Naive thymus-derived CD4-positive, alpha-beta T cell (primary cell): ENCODE measurements at regions not wholly inside any gene's neighbourhood (a gene's known extent, or its start where the extent isn't known, plus 50 kb on each side); places are given as distances from the start of the nearest gene placed in this dataset.

Experiments used
- ATAC-seq: fragments of 150-1000 bp; cut with Tn5 transposase; 2 replicates; pipeline ENCODE4 v1.10.0; 2021; ENCODE audit warnings: mild to moderate bottlenecking, moderate library complexity
- CTCF ChIA-PET: fragments of 350-600 bp; sonication (Branson Sonifier 250); formaldehyde crosslinking; loops from one replicate; lab custom pipeline; 2021; ENCODE audit warnings: antibody characterized with exemption; lab: Charles Lee
- POLR2A ChIA-PET: fragments of 350-600 bp; sonication (Branson Sonifier 250); formaldehyde crosslinking; loops from one replicate; lab custom pipeline; 2021; ENCODE audit warnings: antibody characterized with exemption, inconsistent platforms; lab: Charles Lee
- DNase-seq, 9 donors: peaks; one replicate each; pipeline versions ENCODE4 v3.0.0 to v3.0.0-alpha.2; 2020 to 2022; ENCODE audit warnings: mixed read lengths in 1 of 9
- H3K27ac ChIP-seq: one replicate; pipeline ENCODE4 v1.7.0; 2013; ENCODE audit warnings: mild to moderate bottlenecking, low read depth, low read length, moderate library complexity
- H3K27me3 ChIP-seq, 2 donors: one replicate each; pipeline ENCODE4 v1.7.0; 2013; ENCODE audit warnings: low read length in 2 of 2, mild to moderate bottlenecking in 2 of 2, moderate library complexity in 2 of 2; ENCODE audit not compliant: control insufficient read depth in 2 of 2, insufficient read depth in 2 of 2
- H3K36me3 ChIP-seq, 3 experiments: 1 replicate in 2 of 3; 2 replicates in 1 of 3; pipeline ENCODE4 v1.7.0; 2013; ENCODE audit warnings: low read length in 3 of 3, mild to moderate bottlenecking in 3 of 3, moderate library complexity in 1 of 3; ENCODE audit not compliant: insufficient read depth in 3 of 3, control insufficient read depth in 2 of 3
- H3K4me1 ChIP-seq, 2 donors: one replicate each; pipeline ENCODE4 v1.7.0; 2013; ENCODE audit warnings: low read length in 2 of 2, mild to moderate bottlenecking in 2 of 2, moderate library complexity in 1 of 2; ENCODE audit not compliant: control insufficient read depth in 2 of 2, insufficient read depth in 2 of 2
- H3K4me3 ChIP-seq: 2 replicates; pipeline ENCODE4 v1.7.0; 2013; ENCODE audit warnings: mild to moderate bottlenecking, low read length
- H3K9me3 ChIP-seq, 3 experiments: 1 replicate in 2 of 3; 2 replicates in 1 of 3; pipeline ENCODE4 v1.7.0; 2013; ENCODE audit warnings: low read length in 3 of 3; ENCODE audit not compliant: control insufficient read depth in 2 of 3
- H3K27ac Mint-ChIP-seq, 9 donors: one replicate each; pipeline ENCODE4 v1.8.0; 2020 to 2022; ENCODE audit warnings: mixed read lengths in 9 of 9, mild to moderate bottlenecking in 8 of 9, moderate library complexity in 5 of 9, inconsistent platforms in 2 of 9
- H3K27me3 Mint-ChIP-seq, 5 donors: one replicate each; pipeline ENCODE4 v1.8.0; 2021 to 2022; ENCODE audit warnings: mixed read lengths in 5 of 5, mild to moderate bottlenecking in 1 of 5
- H3K36me3 Mint-ChIP-seq, 5 donors: one replicate each; pipeline ENCODE4 v1.8.0; 2020 to 2022; ENCODE audit warnings: mixed read lengths in 5 of 5, mild to moderate bottlenecking in 3 of 5, inconsistent platforms in 1 of 5
- H3K4me1 Mint-ChIP-seq, 7 donors: one replicate each; pipeline ENCODE4 v1.8.0; 2020 to 2022; ENCODE audit warnings: mixed read lengths in 7 of 7, mild to moderate bottlenecking in 3 of 7, inconsistent platforms in 1 of 7
- H3K4me3 Mint-ChIP-seq, 10 donors: one replicate each; pipeline ENCODE4 v1.8.0; 2020 to 2022; ENCODE audit warnings: mild to moderate bottlenecking in 10 of 10, mixed read lengths in 10 of 10, moderate library complexity in 6 of 10, inconsistent platforms in 2 of 10
- H3K9me3 Mint-ChIP-seq, 11 donors: one replicate each; pipeline ENCODE4 v1.8.0; 2020 to 2022; ENCODE audit warnings: mixed read lengths in 11 of 11, mild to moderate bottlenecking in 4 of 11, inconsistent platforms in 1 of 11, moderate library complexity in 1 of 11
- intact Hi-C, 2 donors: fragments of 100-400 bp; cut with micrococcal nuclease; formaldehyde crosslinking; loops; one replicate each; pipeline ENCODE4 v1.15.1; 2023

DNA sequence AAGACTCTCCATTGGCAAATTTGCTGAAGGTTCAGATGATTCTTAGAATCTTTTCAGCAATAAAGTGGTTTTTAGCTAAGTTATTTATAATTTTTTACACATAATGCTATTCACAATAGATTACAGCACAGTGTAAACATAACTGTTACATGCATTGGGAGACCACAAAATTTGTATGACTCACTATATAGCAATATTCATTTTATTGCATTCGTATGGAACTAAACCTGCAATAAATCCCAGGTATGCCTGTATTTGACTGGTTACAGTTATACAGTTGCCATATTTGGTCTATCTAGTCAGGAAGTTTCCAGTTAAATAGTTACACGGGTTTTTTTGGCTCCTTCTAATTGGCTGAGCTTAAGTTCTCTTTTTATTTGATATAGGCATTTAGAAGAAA, 220.8 kb downstream of the MRPS30 start:
- H3K4me3 ChIP-seq = no peak overlapping the region
- Mint-ChIP-seq H3K4me3 (no peak overlapping the region), H3K9me3 (peaks cover 0 to 10% (median 4%) of the 10 kb centered on the region in 11 donors), H3K27ac (no peak overlapping the region), H3K4me1 (no peaks in the 10 kb centered on the region), H3K36me3 (no peaks in the 10 kb centered on the region), H3K27me3 (no peaks in the 10 kb centered on the region)
- H3K27ac ChIP-seq = no peak overlapping the region
- ATAC-seq (no peak), DNase-seq (no peak)
- H3K36me3 ChIP-seq = no peaks in the 10 kb centered on the region
- POLR2A ChIA-PET = no interaction called here
- intact Hi-C loops = no loop called here
- H3K4me1 ChIP-seq = no peaks in the 10 kb centered on the region
- H3K27me3 ChIP-seq = no peaks in the 10 kb centered on the region
- CTCF ChIA-PET = no interaction called here
- H3K9me3 ChIP-seq = no peaks in the 10 kb centered on the region

DNA sequence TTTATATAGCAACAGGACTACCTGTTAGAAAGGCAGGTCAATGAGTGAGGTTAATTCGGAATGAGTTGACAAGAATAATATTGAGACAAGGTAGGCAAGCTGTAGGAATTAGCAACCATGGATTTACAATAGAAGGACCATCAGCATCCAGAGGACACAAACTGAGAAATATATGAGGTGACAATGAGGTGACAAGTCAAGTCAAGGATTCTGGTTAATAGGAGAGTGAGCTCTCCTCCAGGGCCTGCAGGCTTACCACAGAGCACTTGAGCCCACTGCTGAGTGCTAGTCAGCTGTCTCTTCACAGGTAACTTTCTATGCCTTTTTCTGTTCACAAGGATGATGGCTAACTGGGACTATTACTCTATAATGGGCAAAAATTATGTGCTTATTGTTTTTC, 227.2 kb downstream of the MRPS30 start:
- Histone ChIP-seq H3K9me3 (no peaks in the 10 kb centered on the region), H3K36me3 (no peaks in the 10 kb centered on the region), H3K27me3 (no peaks in the 10 kb centered on the region), H3K27ac (no peak overlapping the region), H3K4me3 (no peak overlapping the region), H3K4me1 (no peaks in the 10 kb centered on the region)
- Mint-ChIP-seq H3K9me3 (peaks cover 0 to 6% (median 0%) of the 10 kb centered on the region in 11 donors), H3K4me3 (no peak overlapping the region), H3K27me3 (no peaks in the 10 kb centered on the region), H3K27ac (no peak overlapping the region), H3K36me3 (no peaks in the 10 kb centered on the region), H3K4me1 (no peaks in the 10 kb centered on the region)
- ATAC-seq = no peak
- CTCF ChIA-PET = no interaction called here
- POLR2A ChIA-PET = no interaction called here
- DNase-seq = no peak
- intact Hi-C loops = loop anchor here in 1 of 2 donors (10.0 kb wide), 1 partner anchor 171 kb away; no protein-coding TSS in a partner anchor

DNA sequence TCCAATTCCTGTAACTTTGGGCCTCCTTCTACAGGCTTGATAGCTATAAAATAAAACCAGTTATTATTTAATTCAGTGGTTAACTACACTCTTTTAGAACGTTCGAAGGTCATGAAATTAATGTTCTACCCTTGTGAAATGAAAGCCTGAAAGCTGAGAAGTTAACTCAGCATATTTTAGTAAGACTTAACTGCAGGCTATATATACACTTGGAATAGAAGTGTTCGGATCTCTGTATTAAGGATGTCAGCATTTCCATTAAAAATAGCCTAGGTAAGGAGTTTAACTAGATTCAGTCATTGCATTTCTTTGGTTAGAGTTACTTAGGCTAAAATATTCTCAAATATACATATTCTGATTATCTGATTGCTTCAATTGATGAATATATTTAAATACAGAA, 229.2 kb downstream of the MRPS30 start:
- Histone ChIP-seq H3K9me3 (no peaks in the 10 kb centered on the region), H3K27ac (no peak overlapping the region), H3K27me3 (no peaks in the 10 kb centered on the region), H3K4me3 (no peak overlapping the region), H3K4me1 (no peaks in the 10 kb centered on the region), H3K36me3 (no peaks in the 10 kb centered on the region)
- ChIA-PET CTCF (interaction anchor here (0.6 kb wide), 1 partner anchor 13 kb away, joined by 3 read pairs; no protein-coding TSS in a partner anchor), POLR2A (no interaction called here)
- intact Hi-C loops = loop anchor here in 1 of 2 donors (10.0 kb wide), 1 partner anchor 173 kb away; no protein-coding TSS in a partner anchor
- Mint-ChIP-seq H3K4me1 (no peaks in the 10 kb centered on the region), H3K9me3 (peaks cover 0 to 6% (median 0%) of the 10 kb centered on the region in 11 donors), H3K4me3 (no peak overlapping the region), H3K27ac (no peak overlapping the region), H3K27me3 (no peaks in the 10 kb centered on the region), H3K36me3 (no peaks in the 10 kb centered on the region)
- no peak for DNase-seq
- no peak for ATAC-seq

DNA sequence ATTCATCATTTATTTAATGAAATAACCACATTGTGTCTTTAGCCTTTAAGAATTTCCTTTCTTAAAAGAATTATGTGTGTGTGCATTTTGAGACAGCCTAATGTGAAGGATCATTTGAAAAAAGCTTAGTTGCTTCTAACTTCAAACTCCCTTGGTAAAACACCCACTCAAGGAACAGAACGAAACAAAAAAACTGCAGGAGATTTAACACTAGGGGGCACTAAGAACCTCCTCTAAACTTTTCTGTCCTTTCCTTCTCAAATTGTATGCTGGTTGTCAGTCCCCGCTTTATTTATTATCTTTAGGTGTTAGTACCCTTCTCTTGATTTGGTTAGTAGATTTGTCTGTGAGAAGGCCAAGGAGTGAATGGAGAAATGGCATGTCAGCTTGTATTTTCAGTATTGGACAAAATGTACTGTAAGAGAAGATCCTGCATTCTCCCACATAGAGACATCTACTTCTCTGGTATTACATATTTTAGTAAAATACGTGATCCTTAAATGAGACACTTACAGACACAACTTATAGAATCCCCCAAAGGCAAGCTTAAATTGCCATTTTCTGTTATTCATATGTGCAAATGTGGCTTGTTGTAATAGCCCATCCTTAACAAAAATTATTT, 229.7 kb downstream of the MRPS30 start:
- Mint-ChIP-seq H3K4me3 (no peak overlapping the region), H3K4me1 (no peaks in the 10 kb centered on the region), H3K9me3 (peaks cover 0 to 6% (median 0%) of the 10 kb centered on the region in 11 donors), H3K36me3 (no peaks in the 10 kb centered on the region), H3K27me3 (no peaks in the 10 kb centered on the region), H3K27ac (no peak overlapping the region)
- Histone ChIP-seq H3K27me3 (no peaks in the 10 kb centered on the region), H3K36me3 (no peaks in the 10 kb centered on the region), H3K9me3 (no peaks in the 10 kb centered on the region), H3K4me1 (no peaks in the 10 kb centered on the region), H3K4me3 (no peak overlapping the region), H3K27ac (no peak overlapping the region)
- CTCF ChIA-PET = interaction anchor here (0.6 kb wide), 1 partner anchor 13 kb away, joined by 3 read pairs; no protein-coding TSS in a partner anchor
- ATAC-seq (no peak), DNase-seq (no peak)
- POLR2A ChIA-PET = no interaction called here
- intact Hi-C loops = loop anchor here in 1 of 2 donors (10.0 kb wide), 1 partner anchor 174 kb away; no protein-coding TSS in a partner anchor

DNA sequence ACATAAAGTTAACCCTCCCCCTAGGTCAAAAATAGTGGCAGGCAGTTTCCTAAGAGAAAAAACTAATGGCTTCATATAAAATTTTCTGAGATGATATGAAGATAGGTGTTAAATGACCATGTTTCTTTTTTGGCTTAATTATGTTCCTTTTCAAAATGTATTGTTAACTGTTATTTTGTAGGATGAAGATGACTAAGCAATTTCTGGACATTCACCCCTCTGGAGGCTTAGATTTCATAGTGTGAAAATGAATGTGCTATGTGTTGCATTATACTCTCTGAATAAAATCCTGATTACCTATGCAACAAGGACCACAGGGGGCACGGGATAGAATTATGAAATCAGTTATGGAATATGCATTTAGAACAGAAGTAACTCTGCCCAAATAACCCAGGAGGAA, 233.5 kb downstream of the MRPS30 start:
- Mint-ChIP-seq H3K9me3 (peaks cover 0 to 6% (median 0%) of the 10 kb centered on the region in 11 donors), H3K4me1 (no peaks in the 10 kb centered on the region), H3K4me3 (no peak overlapping the region), H3K27me3 (no peaks in the 10 kb centered on the region), H3K27ac (no peak overlapping the region), H3K36me3 (no peaks in the 10 kb centered on the region)
- ATAC-seq (no peak), DNase-seq (no peak)
- H3K4me1 ChIP-seq = no peaks in the 10 kb centered on the region
- no peaks in the 10 kb centered on the region for H3K9me3 ChIP-seq
- CTCF ChIA-PET = no interaction called here
- H3K27ac ChIP-seq = no peak overlapping the region
- intact Hi-C loops = no loop called here
- no peak overlapping the region for H3K4me3 ChIP-seq
- no peaks in the 10 kb centered on the region for H3K27me3 ChIP-seq
- POLR2A ChIA-PET = no interaction called here
- H3K36me3 ChIP-seq = no peaks in the 10 kb centered on the region

DNA sequence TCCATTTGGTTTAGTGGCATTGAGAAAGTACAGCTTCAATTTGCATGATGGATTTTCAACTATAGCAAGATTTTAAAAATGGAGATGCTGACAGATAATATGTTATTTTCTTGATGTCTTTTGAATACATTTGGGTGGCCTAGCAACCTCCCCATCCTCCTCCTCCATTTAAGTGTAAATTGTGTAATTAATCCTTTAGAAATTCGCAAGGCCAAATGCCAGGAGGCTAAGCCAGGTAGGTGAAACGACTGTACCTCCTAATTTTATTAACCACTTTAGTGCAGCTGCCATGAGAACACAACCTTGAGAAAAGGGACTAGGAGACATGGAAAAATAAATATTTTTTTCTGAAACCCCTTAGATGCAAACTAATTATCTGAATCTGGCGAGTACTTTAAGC, 248.8 kb downstream of the MRPS30 start:
- H3K9me3 Mint-ChIP-seq = peaks cover 0 to 6% (median 0%) of the 10 kb centered on the region in 11 donors
- no peaks in the 10 kb centered on the region for H3K4me1 Mint-ChIP-seq
- no peaks in the 10 kb centered on the region for H3K36me3 Mint-ChIP-seq
- Histone ChIP-seq H3K4me1 (no peaks in the 10 kb centered on the region), H3K4me3 (no peak overlapping the region), H3K27ac (no peak overlapping the region), H3K9me3 (no peaks in the 10 kb centered on the region), H3K27me3 (no peaks in the 10 kb centered on the region), H3K36me3 (no peaks in the 10 kb centered on the region)
- no peak overlapping the region for H3K4me3 Mint-ChIP-seq
- intact Hi-C loops = no loop called here
- ChIA-PET POLR2A (no interaction called here), CTCF (no interaction called here)
- ATAC-seq (no peak), DNase-seq (no peak)
- H3K27ac Mint-ChIP-seq = no peak overlapping the region
- no peaks in the 10 kb centered on the region for H3K27me3 Mint-ChIP-seq

DNA sequence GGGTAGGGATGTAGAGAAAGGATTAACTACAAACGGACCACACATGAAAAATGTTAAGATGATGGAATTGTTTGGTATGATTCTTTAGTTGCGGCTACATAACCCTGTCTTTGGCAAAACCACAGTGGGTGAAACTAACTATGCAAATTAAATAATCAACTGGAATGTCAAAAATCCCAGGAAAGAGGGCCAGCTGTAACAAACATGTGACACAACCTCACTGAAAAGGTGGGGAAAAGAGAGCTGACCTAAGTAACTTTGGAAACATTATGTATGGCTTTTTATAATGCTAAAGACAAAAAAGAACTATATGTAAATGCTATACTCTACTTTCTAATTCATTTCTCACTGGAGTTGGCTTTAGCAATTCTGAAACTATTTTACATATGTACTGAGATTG, 252.0 kb downstream of the MRPS30 start:
- no peak overlapping the region for H3K27ac ChIP-seq
- DNase-seq (no peak), ATAC-seq (no peak)
- CTCF ChIA-PET = no interaction called here
- Mint-ChIP-seq H3K36me3 (no peaks in the 10 kb centered on the region), H3K27ac (no peak overlapping the region), H3K4me1 (no peaks in the 10 kb centered on the region), H3K27me3 (no peaks in the 10 kb centered on the region), H3K4me3 (no peak overlapping the region), H3K9me3 (no peaks in the 10 kb centered on the region)
- no peaks in the 10 kb centered on the region for H3K9me3 ChIP-seq
- H3K4me3 ChIP-seq = no peak overlapping the region
- POLR2A ChIA-PET = no interaction called here
- intact Hi-C loops = no loop called here
- no peaks in the 10 kb centered on the region for H3K4me1 ChIP-seq
- no peaks in the 10 kb centered on the region for H3K27me3 ChIP-seq
- H3K36me3 ChIP-seq = no peaks in the 10 kb centered on the region
